Keratinocyte (primary cell): ENCODE measurements at regions not wholly inside any gene's neighbourhood (a gene's known extent, or its start where the extent isn't known, plus 50 kb on each side); places are given as distances from the start of the nearest gene placed in this dataset.

ENCODE experiments used
- DNase-seq: peaks from one replicate; pipeline ENCODE4 v3.0.0-alpha.2; 2011; ENCODE audit warnings: low read depth, missing footprints, low spot score
- FAIRE-seq: peaks from 2 replicates; lab custom pipeline; 2011; peaks lifted over from hg19 to GRCh38; lab: Jason Lieb, UNC
- H2AFZ ChIP-seq: 2 replicates; pipeline ENCODE4 v1.6.0; 2012; ENCODE audit warnings: low read length, control low read depth, inconsistent platforms; ENCODE audit not compliant: control insufficient read depth
- H3K27ac ChIP-seq: 2 replicates; pipeline ENCODE4 v1.5.1; 2011; ENCODE audit warnings: low read length; ENCODE audit not compliant: control insufficient read depth, insufficient read depth
- H3K27me3 ChIP-seq: 3 replicates; pipeline ENCODE4 v1.6.0; 2011; ENCODE audit warnings: low read length; ENCODE audit not compliant: control insufficient read depth, insufficient read depth; ENCODE audit errors: extremely low read depth
- H3K36me3 ChIP-seq, 2 experiments: 2 replicates in 1 of 2; 3 replicates in 1 of 2; pipeline ENCODE4 v1.5.1; 2011; ENCODE audit warnings: low read length in 2 of 2, mild to moderate bottlenecking in 1 of 2; ENCODE audit not compliant: control insufficient read depth in 2 of 2, insufficient read depth in 2 of 2; ENCODE audit errors: extremely low read depth in 1 of 2
- H3K4me1 ChIP-seq: 3 replicates; pipeline ENCODE4 v1.5.1; 2011; ENCODE audit warnings: low read length; ENCODE audit not compliant: control insufficient read depth, insufficient read depth; ENCODE audit errors: extremely low read depth
- H3K4me2 ChIP-seq: 3 replicates; pipeline ENCODE4 v1.6.0; 2011; ENCODE audit warnings: low read depth, low read length; ENCODE audit not compliant: control insufficient read depth, insufficient read depth; ENCODE audit errors: extremely low read depth
- H3K4me3 ChIP-seq, 3 experiments: fragments of 200-600 bp in 1 of 3; sonication (generic) in 1 of 3; 2 replicates in 2 of 3; 3 replicates in 1 of 3; pipeline ENCODE4 v1.5.1; 2011 to 2016; ENCODE audit warnings: low read length in 3 of 3, mild to moderate bottlenecking in 3 of 3, control low read depth in 2 of 3, inconsistent platforms in 1 of 3, low read depth in 1 of 3, mixed read lengths in 1 of 3, mixed run types in 1 of 3, moderate library complexity in 1 of 3; ENCODE audit not compliant: control insufficient read depth in 2 of 3, insufficient read depth in 2 of 3; ENCODE audit errors: extremely low read depth in 1 of 3
- H3K79me2 ChIP-seq: 2 replicates; pipeline ENCODE4 v1.6.0; 2012; ENCODE audit warnings: low read length; ENCODE audit not compliant: control insufficient read depth, insufficient read depth
- H3K9ac ChIP-seq: 3 replicates; pipeline ENCODE4 v1.6.0; 2011; ENCODE audit warnings: low read length; ENCODE audit not compliant: control insufficient read depth, insufficient read depth; ENCODE audit errors: extremely low read depth
- H3K9me1 ChIP-seq: 3 replicates; pipeline ENCODE4 v1.6.0; 2011; ENCODE audit warnings: low read length; ENCODE audit not compliant: control insufficient read depth, insufficient read depth; ENCODE audit errors: extremely low read depth
- H3K9me3 ChIP-seq: 2 replicates; pipeline ENCODE4 v1.5.1; 2012; ENCODE audit warnings: low read depth, low read length; ENCODE audit not compliant: control insufficient read depth
- H4K20me1 ChIP-seq: 3 replicates; pipeline ENCODE4 v1.6.0; 2011; ENCODE audit warnings: low read length; ENCODE audit not compliant: control insufficient read depth, insufficient read depth; ENCODE audit errors: extremely low read depth
- EZH2 ChIP-seq: IDR thresholded peaks from one replicate; pipeline ENCODE4 v1.6.1; 2012; ENCODE audit warnings: inconsistent platforms, mild to moderate bottlenecking, low read length, moderate library complexity
- dilution Hi-C: fragments of 300-500 bp; cut with MboI; formaldehyde crosslinking; loops from one replicate; pipeline ENCODE4 v1.7.0; 2020; ENCODE audit warnings: low sequenced_read_pairs; ENCODE audit not compliant: extremely low pct_ligation_motif_present
- TF ChIP-seq, protein P1 (sequence below), 3 experiments: IDR thresholded peaks in 1 of 3; conservative IDR thresholded peaks in 1 of 3; optimal IDR thresholded peaks in 1 of 3; 2 replicates in 2 of 3; 3 replicates in 1 of 3; pipeline versions ENCODE3 to v1.5.1; 2011; ENCODE audit warnings: low read length in 3 of 3, mild to moderate bottlenecking in 3 of 3, moderate library complexity in 2 of 3, control low read depth in 1 of 3, inconsistent platforms in 1 of 3; ENCODE audit not compliant: insufficient read depth in 2 of 3; ENCODE audit errors: extremely low read depth in 1 of 3

DNA sequence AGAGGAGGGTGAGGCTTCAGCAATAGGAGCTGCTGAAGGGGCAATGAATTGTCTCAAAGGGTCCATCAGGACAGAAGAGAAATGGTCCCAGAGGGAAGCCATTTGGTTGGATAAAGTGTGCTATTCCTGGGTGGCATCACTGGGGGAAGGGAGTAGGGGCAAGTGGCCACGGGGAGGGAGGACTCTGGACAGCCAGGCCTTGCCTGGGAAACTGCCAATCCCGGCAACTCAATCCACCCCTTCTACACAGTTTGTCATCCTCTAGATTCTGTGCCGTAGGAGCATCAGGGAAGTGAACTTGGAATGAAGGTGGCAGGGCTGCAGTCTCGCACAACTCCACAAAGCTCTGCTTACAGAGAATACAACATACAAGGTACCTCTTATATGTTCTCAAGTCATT lies 59.5 kb upstream of the RIPOR2 start:
- DNase-seq (no peak), FAIRE-seq (no peak)
- Histone ChIP-seq H4K20me1 (no peaks in the 10 kb centered on the region), H3K27me3 (no peaks in the 10 kb centered on the region), H3K4me2 (no peak overlapping the region), H2AFZ (no peak overlapping the region), H3K36me3 (no peaks in the 10 kb centered on the region), H3K79me2 (no peaks in the 10 kb centered on the region), H3K9me3 (no peaks in the 10 kb centered on the region), H3K4me1 (peaks cover 4% of the 10 kb centered on the region), H3K4me3 (no peak overlapping the region), H3K27ac (no peak overlapping the region), H3K9me1 (no peaks in the 10 kb centered on the region), H3K9ac (no peak overlapping the region)
- dilution Hi-C loops: loop anchor here (25.0 kb wide), 1 partner anchor 133 kb away; no protein-coding TSS in a partner anchor
- TF ChIP-seq, protein P1, sequence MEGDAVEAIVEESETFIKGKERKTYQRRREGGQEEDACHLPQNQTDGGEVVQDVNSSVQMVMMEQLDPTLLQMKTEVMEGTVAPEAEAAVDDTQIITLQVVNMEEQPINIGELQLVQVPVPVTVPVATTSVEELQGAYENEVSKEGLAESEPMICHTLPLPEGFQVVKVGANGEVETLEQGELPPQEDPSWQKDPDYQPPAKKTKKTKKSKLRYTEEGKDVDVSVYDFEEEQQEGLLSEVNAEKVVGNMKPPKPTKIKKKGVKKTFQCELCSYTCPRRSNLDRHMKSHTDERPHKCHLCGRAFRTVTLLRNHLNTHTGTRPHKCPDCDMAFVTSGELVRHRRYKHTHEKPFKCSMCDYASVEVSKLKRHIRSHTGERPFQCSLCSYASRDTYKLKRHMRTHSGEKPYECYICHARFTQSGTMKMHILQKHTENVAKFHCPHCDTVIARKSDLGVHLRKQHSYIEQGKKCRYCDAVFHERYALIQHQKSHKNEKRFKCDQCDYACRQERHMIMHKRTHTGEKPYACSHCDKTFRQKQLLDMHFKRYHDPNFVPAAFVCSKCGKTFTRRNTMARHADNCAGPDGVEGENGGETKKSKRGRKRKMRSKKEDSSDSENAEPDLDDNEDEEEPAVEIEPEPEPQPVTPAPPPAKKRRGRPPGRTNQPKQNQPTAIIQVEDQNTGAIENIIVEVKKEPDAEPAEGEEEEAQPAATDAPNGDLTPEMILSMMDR (optimal IDR thresholded peaks at IDR 0.05 in 1 of 3, IDR thresholded peaks at IDR 0.05 in 1 of 3, conservative IDR thresholded peaks at IDR 0.05 in 1 of 3; ENCODE audit: extremely low read depth in 1 of 3, insufficient read depth in 2 of 3, low read length in 3 of 3): no peak
- TF ChIP-seq EZH2: no peak

GRCh38 chr6:24996269-24996836 lies 60.6 kb upstream of the RIPOR2 start:
- FAIRE-seq (no peak), DNase-seq (no peak)
- dilution Hi-C loops: loop anchor here (25.0 kb wide), 1 partner anchor 134 kb away; no protein-coding TSS in a partner anchor
- no peaks in the 10 kb centered on the region for H3K79me2 ChIP-seq
- H3K9me3 ChIP-seq: no peaks in the 10 kb centered on the region
- no peak overlapping the region for H3K4me2 ChIP-seq
- no peaks in the 10 kb centered on the region for H4K20me1 ChIP-seq
- H3K9ac ChIP-seq: no peak overlapping the region
- no peaks in the 10 kb centered on the region for H3K27me3 ChIP-seq
- H3K36me3 ChIP-seq: no peaks in the 10 kb centered on the region
- no peak for TF ChIP-seq EZH2
- no peak overlapping the region for H2AFZ ChIP-seq
- H3K27ac ChIP-seq: no peak overlapping the region
- H3K9me1 ChIP-seq: no peaks in the 10 kb centered on the region
- H3K4me1 ChIP-seq: peaks cover 6% of the 10 kb centered on the region
- H3K4me3 ChIP-seq: no peak overlapping the region

- Histone ChIP-seq H3K9ac (no peak overlapping the region), H2AFZ (no peak overlapping the region), H3K4me1 (peaks cover 6% of the 10 kb centered on the region), H3K27me3 (no peaks in the 10 kb centered on the region), H3K79me2 (no peaks in the 10 kb centered on the region), H3K4me3 (no peak overlapping the region), H4K20me1 (no peaks in the 10 kb centered on the region), H3K4me2 (no peak overlapping the region), H3K27ac (no peak overlapping the region), H3K9me3 (no peaks in the 10 kb centered on the region), H3K36me3 (no peaks in the 10 kb centered on the region), H3K9me1 (no peaks in the 10 kb centered on the region)
- FAIRE-seq: no peak
- dilution Hi-C loops: loop anchor here (25.0 kb wide), 1 partner anchor 135 kb away; no protein-coding TSS in a partner anchor
- no peak for DNase-seq
- TF ChIP-seq, protein P1 (optimal IDR thresholded peaks at IDR 0.05 in 1 of 3, IDR thresholded peaks at IDR 0.05 in 1 of 3, conservative IDR thresholded peaks at IDR 0.05 in 1 of 3; ENCODE audit: extremely low read depth in 1 of 3, insufficient read depth in 2 of 3, low read length in 3 of 3): no peak
- TF ChIP-seq EZH2: no peak
Measured at GRCh38 chr6:24997231-24997630, 61.5 kb upstream of the RIPOR2 start.
